Keratinocyte (primary cell): ENCODE measurements at regions not wholly inside any gene's neighbourhood (a gene's known extent, or its start where the extent isn't known, plus 50 kb on each side); places are given as distances from the start of the nearest gene placed in this dataset.

Experiments
- DNase-seq: peaks from one replicate; pipeline ENCODE4 v3.0.0-alpha.2; 2011; ENCODE audit warnings: low read depth, missing footprints, low spot score
- FAIRE-seq: peaks from 2 replicates; lab custom pipeline; 2011; peaks lifted over from hg19 to GRCh38; lab: Jason Lieb, UNC
- H2AFZ ChIP-seq: 2 replicates; pipeline ENCODE4 v1.6.0; 2012; ENCODE audit warnings: low read length, control low read depth, inconsistent platforms; ENCODE audit not compliant: control insufficient read depth
- H3K27ac ChIP-seq: 2 replicates; pipeline ENCODE4 v1.5.1; 2011; ENCODE audit warnings: low read length; ENCODE audit not compliant: control insufficient read depth, insufficient read depth
- H3K27me3 ChIP-seq: 3 replicates; pipeline ENCODE4 v1.6.0; 2011; ENCODE audit warnings: low read length; ENCODE audit not compliant: control insufficient read depth, insufficient read depth; ENCODE audit errors: extremely low read depth
- H3K36me3 ChIP-seq, 2 experiments: 2 replicates in 1 of 2; 3 replicates in 1 of 2; pipeline ENCODE4 v1.5.1; 2011; ENCODE audit warnings: low read length in 2 of 2, mild to moderate bottlenecking in 1 of 2; ENCODE audit not compliant: control insufficient read depth in 2 of 2, insufficient read depth in 2 of 2; ENCODE audit errors: extremely low read depth in 1 of 2
- H3K4me1 ChIP-seq: 3 replicates; pipeline ENCODE4 v1.5.1; 2011; ENCODE audit warnings: low read length; ENCODE audit not compliant: control insufficient read depth, insufficient read depth; ENCODE audit errors: extremely low read depth
- H3K4me2 ChIP-seq: 3 replicates; pipeline ENCODE4 v1.6.0; 2011; ENCODE audit warnings: low read depth, low read length; ENCODE audit not compliant: control insufficient read depth, insufficient read depth; ENCODE audit errors: extremely low read depth
- H3K4me3 ChIP-seq, 3 experiments: fragments of 200-600 bp in 1 of 3; sonication (generic) in 1 of 3; 2 replicates in 2 of 3; 3 replicates in 1 of 3; pipeline ENCODE4 v1.5.1; 2011 to 2016; ENCODE audit warnings: low read length in 3 of 3, mild to moderate bottlenecking in 3 of 3, control low read depth in 2 of 3, inconsistent platforms in 1 of 3, low read depth in 1 of 3, mixed read lengths in 1 of 3, mixed run types in 1 of 3, moderate library complexity in 1 of 3; ENCODE audit not compliant: control insufficient read depth in 2 of 3, insufficient read depth in 2 of 3; ENCODE audit errors: extremely low read depth in 1 of 3
- H3K79me2 ChIP-seq: 2 replicates; pipeline ENCODE4 v1.6.0; 2012; ENCODE audit warnings: low read length; ENCODE audit not compliant: control insufficient read depth, insufficient read depth
- H3K9ac ChIP-seq: 3 replicates; pipeline ENCODE4 v1.6.0; 2011; ENCODE audit warnings: low read length; ENCODE audit not compliant: control insufficient read depth, insufficient read depth; ENCODE audit errors: extremely low read depth
- H3K9me1 ChIP-seq: 3 replicates; pipeline ENCODE4 v1.6.0; 2011; ENCODE audit warnings: low read length; ENCODE audit not compliant: control insufficient read depth, insufficient read depth; ENCODE audit errors: extremely low read depth
- H3K9me3 ChIP-seq: 2 replicates; pipeline ENCODE4 v1.5.1; 2012; ENCODE audit warnings: low read depth, low read length; ENCODE audit not compliant: control insufficient read depth
- H4K20me1 ChIP-seq: 3 replicates; pipeline ENCODE4 v1.6.0; 2011; ENCODE audit warnings: low read length; ENCODE audit not compliant: control insufficient read depth, insufficient read depth; ENCODE audit errors: extremely low read depth
- CTCF ChIP-seq, 3 experiments: IDR thresholded peaks in 1 of 3; conservative IDR thresholded peaks in 1 of 3; optimal IDR thresholded peaks in 1 of 3; 2 replicates in 2 of 3; 3 replicates in 1 of 3; pipeline versions ENCODE3 to v1.5.1; 2011; ENCODE audit warnings: low read length in 3 of 3, mild to moderate bottlenecking in 3 of 3, moderate library complexity in 2 of 3, control low read depth in 1 of 3, inconsistent platforms in 1 of 3; ENCODE audit not compliant: insufficient read depth in 2 of 3; ENCODE audit errors: extremely low read depth in 1 of 3
- EZH2 ChIP-seq: IDR thresholded peaks from one replicate; pipeline ENCODE4 v1.6.1; 2012; ENCODE audit warnings: inconsistent platforms, mild to moderate bottlenecking, low read length, moderate library complexity
- dilution Hi-C: fragments of 300-500 bp; cut with MboI; formaldehyde crosslinking; loops from one replicate; pipeline ENCODE4 v1.7.0; 2020; ENCODE audit warnings: low sequenced_read_pairs; ENCODE audit not compliant: extremely low pct_ligation_motif_present

- Histone ChIP-seq H3K4me1 (no peaks in the 10 kb centered on the region), H3K36me3 (no peaks in the 10 kb centered on the region), H3K79me2 (no peaks in the 10 kb centered on the region), H3K27me3 (no peaks in the 10 kb centered on the region), H2AFZ (no peak overlapping the region), H3K9ac (no peak overlapping the region), H3K9me3 (no peaks in the 10 kb centered on the region), H3K9me1 (no peaks in the 10 kb centered on the region), H3K27ac (no peak overlapping the region), H4K20me1 (no peaks in the 10 kb centered on the region), H3K4me3 (no peak overlapping the region), H3K4me2 (no peak overlapping the region)
- peak; percentile 81 for FAIRE-seq
- TF ChIP-seq CTCF (optimal IDR thresholded peaks at IDR 0.05 in 1 of 3, IDR thresholded peaks at IDR 0.05 in 1 of 3, conservative IDR thresholded peaks at IDR 0.05 in 1 of 3; ENCODE audit: extremely low read depth in 1 of 3, insufficient read depth in 2 of 3, low read length in 3 of 3) (peak; percentile 42 to 67 (median 54)), EZH2 (no peak)
- DNase-seq = peak; percentile 2
- dilution Hi-C loops = no loop called here
These were observed 295.3 kb upstream of the PMFBP1 start for GRCh38 chr16:72467157-72467759.

DNA sequence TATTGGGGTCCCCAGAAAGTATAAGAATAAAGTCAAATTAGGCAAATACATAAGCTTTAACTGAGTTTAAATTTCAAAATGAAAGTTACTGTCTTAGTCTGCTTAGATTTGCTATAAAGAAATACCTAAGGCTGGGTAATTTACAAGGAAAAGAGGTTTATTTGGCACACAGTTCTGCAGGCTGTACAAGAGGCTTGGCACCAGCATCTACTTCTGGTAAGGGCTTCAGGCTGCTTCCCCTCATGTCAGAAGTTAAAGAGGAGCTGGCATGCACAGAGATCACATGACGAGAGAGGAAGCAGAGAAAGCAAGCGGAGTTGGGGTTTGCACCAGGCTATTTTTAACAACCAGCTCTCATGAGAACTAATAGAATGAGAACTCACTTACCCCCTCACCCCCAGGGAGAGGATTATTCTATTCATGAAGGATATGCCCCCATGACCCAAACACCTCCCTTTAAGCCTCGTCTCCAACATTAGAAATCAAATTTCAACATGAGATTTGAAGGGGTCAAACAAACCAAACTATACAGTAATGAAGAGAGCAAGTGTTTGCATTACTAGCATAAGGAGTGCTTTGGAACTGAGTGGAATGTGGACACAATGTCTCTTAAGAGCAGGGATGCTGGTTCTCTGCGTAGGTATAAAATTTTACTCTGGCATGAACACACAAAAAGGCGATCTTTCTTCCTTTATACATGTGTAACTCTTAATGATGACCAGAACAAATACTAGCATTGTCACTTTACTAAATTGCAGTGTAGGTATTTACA, 292.8 kb upstream of the PMFBP1 start:
- no peaks in the 10 kb centered on the region for H3K36me3 ChIP-seq
- TF ChIP-seq CTCF (optimal IDR thresholded peaks at IDR 0.05 in 1 of 3, IDR thresholded peaks at IDR 0.05 in 1 of 3, conservative IDR thresholded peaks at IDR 0.05 in 1 of 3; ENCODE audit: extremely low read depth in 1 of 3, insufficient read depth in 2 of 3, low read length in 3 of 3) = no peak
- TF ChIP-seq EZH2 = no peak
- no peak overlapping the region for H3K4me3 ChIP-seq
- no peaks in the 10 kb centered on the region for H3K9me3 ChIP-seq
- H3K4me1 ChIP-seq = no peaks in the 10 kb centered on the region
- DNase-seq (no peak), FAIRE-seq (no peak)
- H3K27me3 ChIP-seq = no peaks in the 10 kb centered on the region
- dilution Hi-C loops = no loop called here
- H4K20me1 ChIP-seq = no peaks in the 10 kb centered on the region
- H2AFZ ChIP-seq = no peak overlapping the region
- no peak overlapping the region for H3K27ac ChIP-seq
- no peak overlapping the region for H3K4me2 ChIP-seq
- H3K9ac ChIP-seq = no peak overlapping the region
- no peaks in the 10 kb centered on the region for H3K9me1 ChIP-seq
- no peaks in the 10 kb centered on the region for H3K79me2 ChIP-seq
